ENCODE measurements at regions not wholly inside any gene's neighbourhood (a gene's known extent, or its start where the extent isn't known, plus 50 kb on each side); places are given as distances from the start of the nearest gene placed in this dataset.

GRCh38 chr1:234851450-234852438 is 241.8 kb upstream of the IRF2BP2 start (continued):
- TF ChIP-seq ZNF354B (CRISPR knock-in tag; IDR thresholded peaks at IDR 0.05), result peak; percentile 52; the same call in 1 of the 2 replicates
- no peak for TF ChIP-seq NR2C1 (IDR thresholded peaks at IDR 0.05)
- peak; percentile 73 for TF ChIP-seq NR2C1 (tag; IDR thresholded peaks at IDR 0.05)
- TF ChIP-seq POLR2AphosphoS2 (IDR thresholded peaks at IDR 0.05; ENCODE audit: low read length), result no peak
- no peak for TF ChIP-seq EP400 (IDR thresholded peaks at IDR 0.05)
- TF ChIP-seq RCOR1 (IDR thresholded peaks at IDR 0.05; ENCODE audit: borderline replicate concordance in 1 of 2, low read depth in 2 of 2, low read length in 2 of 2), result peak; percentile 42 to 92; a peak in 2 of 4 replicates
- peak; percentile 17; the same call in 1 of the 2 replicates for TF ChIP-seq BCOR (IDR thresholded peaks at IDR 0.05)
- TF ChIP-seq, protein P1, sequence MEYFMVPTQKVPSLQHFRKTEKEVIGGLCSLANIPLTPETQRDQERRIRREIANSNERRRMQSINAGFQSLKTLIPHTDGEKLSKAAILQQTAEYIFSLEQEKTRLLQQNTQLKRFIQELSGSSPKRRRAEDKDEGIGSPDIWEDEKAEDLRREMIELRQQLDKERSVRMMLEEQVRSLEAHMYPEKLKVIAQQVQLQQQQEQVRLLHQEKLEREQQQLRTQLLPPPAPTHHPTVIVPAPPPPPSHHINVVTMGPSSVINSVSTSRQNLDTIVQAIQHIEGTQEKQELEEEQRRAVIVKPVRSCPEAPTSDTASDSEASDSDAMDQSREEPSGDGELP (CRISPR knock-in tag; IDR thresholded peaks at IDR 0.05; ENCODE audit: borderline replicate concordance), result peak; percentile 54; the same call in 1 of the 2 replicates
- no peak for TF ChIP-seq ZNF280A (IDR thresholded peaks at IDR 0.05; ENCODE audit: low read depth, partially characterized antibody)
- TF ChIP-seq ARHGAP35 (IDR thresholded peaks at IDR 0.05; ENCODE audit: partially characterized antibody), result no peak
- TF ChIP-seq PCBP1 (IDR thresholded peaks at IDR 0.05; ENCODE audit: low read depth, low read length, poor library complexity, severe bottlenecking), result no peak
- TF ChIP-seq, protein P2, sequence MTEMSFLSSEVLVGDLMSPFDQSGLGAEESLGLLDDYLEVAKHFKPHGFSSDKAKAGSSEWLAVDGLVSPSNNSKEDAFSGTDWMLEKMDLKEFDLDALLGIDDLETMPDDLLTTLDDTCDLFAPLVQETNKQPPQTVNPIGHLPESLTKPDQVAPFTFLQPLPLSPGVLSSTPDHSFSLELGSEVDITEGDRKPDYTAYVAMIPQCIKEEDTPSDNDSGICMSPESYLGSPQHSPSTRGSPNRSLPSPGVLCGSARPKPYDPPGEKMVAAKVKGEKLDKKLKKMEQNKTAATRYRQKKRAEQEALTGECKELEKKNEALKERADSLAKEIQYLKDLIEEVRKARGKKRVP (CRISPR knock-in tag; IDR thresholded peaks at IDR 0.05), result peak; percentile 61; the same call in 1 of the 2 replicates
- peak; percentile 56; the same call in 1 of the 2 replicates for TF ChIP-seq SMAD4 (CRISPR knock-in tag; conservative IDR thresholded peaks at IDR 0.05)
- no peak for TF ChIP-seq RUNX1 (IDR thresholded peaks at IDR 0.05; ENCODE audit: low read depth)
- TF ChIP-seq NR2F6 (CRISPR knock-in tag; IDR thresholded peaks at IDR 0.05), result no peak
- TF ChIP-seq SMARCB1 (IDR thresholded peaks at IDR 0.05; ENCODE audit: insufficient read length, low read depth), result no peak
- TF ChIP-seq BCL6 (CRISPR knock-in tag; IDR thresholded peaks at IDR 0.05), result no peak
- TF ChIP-seq NFE2L1 (tag; IDR thresholded peaks at IDR 0.05; ENCODE audit: borderline replicate concordance, low read depth), result no peak
- no peak for TF ChIP-seq FOS (IDR thresholded peaks at IDR 0.05; ENCODE audit: extremely low read depth, insufficient read length)
- TF ChIP-seq KAT7 (CRISPR knock-in tag; IDR thresholded peaks at IDR 0.05; ENCODE audit: borderline replicate concordance), result no peak
- TF ChIP-seq POLR2G (IDR thresholded peaks at IDR 0.05; ENCODE audit: low read depth, low read length), result no peak
- no peak for TF ChIP-seq PURB (CRISPR knock-in tag; IDR thresholded peaks at IDR 0.05; ENCODE audit: low read depth)
- peak; percentile 68; the same call in 1 of the 2 replicates for TF ChIP-seq ZNF583 (CRISPR knock-in tag; IDR thresholded peaks at IDR 0.05)
- TF ChIP-seq ESRRB (CRISPR knock-in tag; IDR thresholded peaks at IDR 0.05; ENCODE audit: borderline replicate concordance), result no peak
- no peak for TF ChIP-seq ZNF212 (CRISPR knock-in tag; IDR thresholded peaks at IDR 0.05)
- TF ChIP-seq TCFL5 (CRISPR knock-in tag; conservative IDR thresholded peaks at IDR 0.05), result peak; percentile 42; the same call in 1 of the 2 replicates
- TF ChIP-seq RBM14 (IDR thresholded peaks at IDR 0.05; ENCODE audit: borderline replicate concordance, insufficient read depth, low read depth, low read length), result no peak

Data from K562 (cell line).